Activated T-cell treated with anti-CD3 and anti-CD28 coated beads, Interleukin-2, amount 50 U/mL, for 1 hour (primary cell): ENCODE measurements at regions not wholly inside any gene's neighbourhood (a gene's known extent, or its start where the extent isn't known, plus 50 kb on each side); places are given as distances from the start of the nearest gene placed in this dataset.

Experiments
- DNase-seq: peaks from one replicate; pipeline ENCODE4 v3.0.0-alpha.2; 2020

GRCh38 chr14:98183556-98183955 lies 1088.4 kb downstream of the BCL11B start:
- no peak for DNase-seq

- DNase-seq, result no peak
Measured at GRCh38 chr14:98184457-98184856, 1087.5 kb downstream of the BCL11B start.

- DNase-seq, result no peak
Measured at GRCh38 chr14:98185036-98185435, 1087.0 kb downstream of the BCL11B start.

GRCh38 chr14:98186140-98186539 lies 1085.9 kb downstream of the BCL11B start:
- no peak for DNase-seq

- DNase-seq, result no peak
Measured at GRCh38 chr14:98187281-98187680, 1084.7 kb downstream of the BCL11B start.

GRCh38 chr14:98189062-98189461 lies 1082.9 kb downstream of the BCL11B start:
- no peak for DNase-seq

- peak; percentile 48 for DNase-seq
Measured at GRCh38 chr14:98189511-98189910, 1082.5 kb downstream of the BCL11B start.

GRCh38 chr14:98189944-98190343 lies 1082.1 kb downstream of the BCL11B start:
- DNase-seq, result no peak

- no peak for DNase-seq
Measured at GRCh38 chr14:98192946-98193345, 1079.1 kb downstream of the BCL11B start.

GRCh38 chr14:98194821-98195220 lies 1077.2 kb downstream of the BCL11B start:
- no peak for DNase-seq

- no peak for DNase-seq
Measured at GRCh38 chr14:98195256-98195655, 1076.7 kb downstream of the BCL11B start.

- DNase-seq, result no peak
Measured at GRCh38 chr14:98197933-98198332, 1074.1 kb downstream of the BCL11B start.

- DNase-seq, result peak; percentile 53
Measured at GRCh38 chr14:98198385-98198784, 1073.6 kb downstream of the BCL11B start.

- no peak for DNase-seq
Measured at GRCh38 chr14:98200601-98201000, 1071.4 kb downstream of the BCL11B start.

GRCh38 chr14:98203421-98203820 lies 1068.6 kb downstream of the BCL11B start:
- DNase-seq, result no peak

- no peak for DNase-seq
Measured at GRCh38 chr14:98204139-98204538, 1067.9 kb downstream of the BCL11B start.

GRCh38 chr14:98207415-98207814 lies 1064.6 kb downstream of the BCL11B start:
- no peak for DNase-seq

GRCh38 chr14:98208211-98208611 lies 1063.8 kb downstream of the BCL11B start:
- DNase-seq, result no peak

- DNase-seq, result no peak
Measured at GRCh38 chr14:98208943-98209342, 1063.1 kb downstream of the BCL11B start.

GRCh38 chr14:98210045-98210672 lies 1061.8 kb downstream of the BCL11B start:
- peak; percentile 62 for DNase-seq

GRCh38 chr14:98217530-98217929 lies 1054.5 kb downstream of the BCL11B start:
- DNase-seq, result no peak

GRCh38 chr14:98218218-98218617 lies 1053.8 kb downstream of the BCL11B start:
- DNase-seq, result no peak

GRCh38 chr14:98219638-98220037 lies 1052.4 kb downstream of the BCL11B start:
- no peak for DNase-seq

GRCh38 chr14:98223106-98223505 lies 1048.9 kb downstream of the BCL11B start:
- DNase-seq, result no peak

- peak; percentile 60 for DNase-seq
Measured at GRCh38 chr14:98223710-98224109, 1048.3 kb downstream of the BCL11B start.
